Pulmonary artery endothelial cell (primary cell): ENCODE measurements at regions not wholly inside any gene's neighbourhood (a gene's known extent, or its start where the extent isn't known, plus 50 kb on each side); places are given as distances from the start of the nearest gene placed in this dataset.
A peak's percentile ranks its signal among the peaks of the same experiment; 100 is the strongest.

ENCODE experiments used
- DNase-seq: peaks from one replicate; pipeline ENCODE4 v3.0.0-alpha.2; 2011; ENCODE audit warnings: low read depth, low spot score

DNA sequence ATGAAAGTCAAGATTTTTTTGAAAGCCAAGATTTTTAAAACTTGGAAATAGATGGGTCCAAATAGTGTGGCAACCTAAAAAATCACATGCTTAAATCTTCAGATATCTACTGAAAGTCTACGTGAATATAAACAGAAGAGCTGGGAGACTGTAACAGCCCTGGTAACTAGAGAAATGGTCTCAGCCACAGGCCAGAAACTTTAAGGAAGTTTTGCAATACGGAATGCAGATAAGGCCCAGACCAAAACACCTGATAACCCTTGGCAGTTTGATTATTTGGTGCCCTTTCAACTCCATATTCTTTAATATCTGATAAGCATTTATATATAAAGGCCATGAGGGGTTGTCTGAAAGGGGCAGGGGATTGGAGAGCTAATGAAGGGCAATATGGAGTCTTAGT is 537.3 kb upstream of the TGFBR2 start:
- DNase-seq = no peak

DNA sequence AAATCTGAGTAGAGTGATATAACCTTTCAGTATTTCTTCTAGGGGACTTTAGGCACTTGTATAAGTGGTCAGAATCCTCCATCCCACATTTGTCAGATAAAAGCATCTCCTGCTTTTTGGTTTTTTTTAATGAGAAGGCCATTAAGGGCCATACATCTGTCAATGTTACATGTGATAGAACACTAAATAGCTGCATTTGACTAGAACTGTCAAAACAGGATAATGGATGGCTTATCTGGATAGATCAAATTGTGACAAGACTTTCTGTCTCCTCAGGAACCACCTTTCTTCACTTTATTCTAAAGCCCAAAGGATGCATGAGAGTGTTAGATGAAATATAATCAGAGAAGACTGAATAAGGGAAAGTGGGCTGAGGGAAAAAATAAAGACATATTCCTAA is 533.4 kb upstream of the TGFBR2 start:
- DNase-seq = no peak

DNA sequence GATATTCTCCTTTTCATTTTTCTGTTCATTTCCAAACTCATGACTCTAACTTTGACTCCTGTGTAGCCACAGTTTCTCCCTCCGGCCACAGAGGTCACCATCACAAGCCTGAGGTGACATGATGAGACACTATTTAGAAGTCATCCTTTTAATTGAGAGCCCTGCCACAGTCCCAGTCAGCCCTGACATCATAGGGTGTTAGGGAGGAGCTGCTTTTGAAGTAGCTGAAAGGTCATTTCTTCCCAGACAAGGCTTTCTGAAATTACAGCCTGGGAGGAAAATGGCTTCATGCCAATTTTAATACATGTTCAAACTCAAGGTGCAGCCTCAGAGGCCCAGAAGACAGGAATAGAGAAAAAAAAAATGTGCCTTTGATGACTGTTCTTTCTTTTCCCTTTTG is 532.8 kb upstream of the TGFBR2 start:
- DNase-seq = no peak

DNA sequence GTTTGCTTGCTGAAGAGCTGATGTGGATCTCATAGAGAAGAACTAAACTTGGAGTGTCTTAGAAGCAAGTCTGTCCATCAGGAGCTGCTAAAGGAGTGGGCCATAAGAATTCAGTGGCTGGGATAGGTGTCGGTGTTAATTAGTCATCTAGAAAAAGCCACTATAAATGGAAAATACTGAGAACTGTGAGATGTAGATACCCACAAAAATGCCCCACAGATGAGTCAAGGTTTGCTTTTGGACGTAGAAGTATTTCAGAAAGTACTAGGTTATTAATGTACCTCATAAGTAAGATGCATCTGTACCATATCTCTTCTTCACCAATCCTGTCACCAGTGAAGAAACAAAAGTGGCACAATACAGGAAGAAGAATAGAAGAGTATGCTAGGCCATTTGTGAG is 530.9 kb upstream of the TGFBR2 start:
- DNase-seq = no peak

DNA sequence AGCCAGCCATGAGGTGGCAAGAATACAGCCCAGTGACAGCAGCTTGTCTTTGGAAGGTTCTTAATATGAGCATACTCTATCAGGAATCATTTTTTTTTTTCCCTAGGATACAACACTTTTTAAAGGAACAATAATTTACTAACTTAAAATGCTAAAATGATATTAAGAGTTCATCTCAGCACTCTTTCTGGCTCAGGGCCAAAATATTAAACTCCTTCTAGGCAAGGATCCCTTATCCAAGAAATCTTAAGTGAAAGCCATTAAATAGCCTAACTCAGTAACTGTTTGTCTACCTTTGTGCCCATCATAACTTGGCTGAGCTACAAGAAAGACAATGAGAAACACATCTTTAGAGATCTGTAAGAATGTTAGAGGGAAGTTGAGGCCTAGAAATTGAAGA is 529.5 kb upstream of the TGFBR2 start:
- no peak for DNase-seq

DNA sequence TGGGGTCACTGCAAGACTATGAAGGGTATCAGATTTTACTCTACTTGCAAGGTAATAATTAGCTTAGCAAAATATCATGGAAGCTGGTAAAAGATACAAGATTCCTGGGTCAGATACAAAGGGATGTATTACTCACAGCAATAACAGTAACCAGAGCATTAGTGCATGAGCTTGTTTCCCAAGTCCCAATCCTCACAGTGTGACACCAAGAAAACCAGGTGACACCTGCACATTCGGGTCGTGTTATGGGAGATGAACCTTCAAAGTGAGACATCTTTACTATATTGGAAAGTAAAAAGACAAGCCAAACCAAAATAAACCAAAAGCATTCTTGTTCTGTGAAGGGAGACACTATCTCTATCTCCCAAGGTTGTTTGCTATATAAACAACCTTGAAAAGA is 528.7 kb upstream of the TGFBR2 start:
- no peak for DNase-seq

DNA sequence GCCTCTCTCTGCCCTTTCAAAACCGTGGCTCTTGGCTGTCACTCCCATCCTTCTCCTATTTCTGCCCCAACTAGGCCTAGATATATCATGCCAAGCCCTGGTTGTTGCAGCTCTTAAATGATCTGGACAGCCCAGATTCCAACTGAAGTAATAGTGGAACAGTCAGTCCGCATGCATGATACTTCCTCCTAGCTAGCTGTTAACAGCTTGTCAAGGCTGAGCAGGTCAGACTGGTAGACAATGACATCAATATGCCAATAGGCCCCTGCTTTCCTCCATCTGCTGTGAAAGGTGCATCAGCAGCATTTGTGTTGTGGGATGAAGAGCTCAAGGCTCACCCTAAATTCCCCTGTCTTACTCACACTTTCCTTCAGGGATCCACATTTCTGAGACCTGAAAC is 527.7 kb upstream of the TGFBR2 start:
- no peak for DNase-seq

DNA sequence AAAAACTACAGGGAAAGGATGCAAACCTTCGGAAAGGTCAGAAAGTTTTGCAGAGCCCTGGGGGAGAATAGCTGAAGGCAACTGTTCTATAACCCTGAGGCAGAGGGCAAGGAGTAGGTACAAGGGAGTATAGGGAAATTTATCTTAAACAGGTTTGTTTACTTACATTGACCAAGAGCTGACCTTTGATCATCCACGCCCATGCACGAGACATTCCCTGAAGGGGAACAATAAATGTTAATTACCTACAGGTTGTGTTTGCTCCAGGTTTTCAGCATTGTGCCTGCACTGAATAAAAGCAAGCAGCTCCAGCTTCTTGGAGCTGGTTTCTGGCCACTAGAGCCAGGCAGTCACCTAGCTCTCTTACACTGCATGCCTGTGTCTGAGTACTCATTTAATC is 524.5 kb upstream of the TGFBR2 start:
- DNase-seq = no peak

DNA sequence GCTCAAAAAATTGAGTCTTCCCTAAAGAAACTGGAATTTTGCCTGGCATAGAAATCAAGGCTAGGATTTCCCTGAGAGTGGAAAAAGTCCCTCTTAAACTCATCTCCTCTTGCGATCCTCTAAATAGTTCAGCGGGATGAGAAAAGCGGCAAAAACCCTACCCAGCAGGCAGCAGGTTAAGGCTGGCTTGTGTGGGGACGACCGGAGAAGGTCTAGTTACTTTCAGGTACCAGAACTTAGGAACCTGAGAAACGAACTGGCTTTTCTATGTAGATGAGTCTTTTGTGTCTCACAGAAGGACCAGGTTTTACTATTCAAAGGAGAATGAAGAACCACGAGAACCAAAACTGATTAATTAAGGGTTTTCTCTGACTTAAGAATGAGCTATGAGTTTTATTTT is 523.7 kb upstream of the TGFBR2 start:
- no peak for DNase-seq

DNA sequence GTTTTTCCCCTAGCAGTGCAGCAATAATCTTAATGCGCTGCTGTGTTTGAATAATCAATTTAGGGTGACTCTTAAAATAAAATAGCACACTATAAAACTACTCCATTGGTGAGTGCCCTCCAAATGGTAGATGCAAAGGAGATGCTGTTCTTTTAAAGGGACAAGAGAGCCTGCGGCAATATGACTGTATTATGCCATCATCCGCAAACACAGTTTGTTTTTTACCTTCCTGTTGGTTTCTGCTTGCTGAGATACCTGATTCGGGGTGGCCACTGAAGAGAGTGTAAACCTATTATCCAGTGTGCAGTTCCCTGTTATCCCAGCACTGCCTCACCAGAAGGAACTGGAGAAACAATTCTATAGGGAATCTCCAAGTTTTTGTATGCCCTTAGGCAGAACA is 523.1 kb upstream of the TGFBR2 start:
- DNase-seq = no peak

DNA sequence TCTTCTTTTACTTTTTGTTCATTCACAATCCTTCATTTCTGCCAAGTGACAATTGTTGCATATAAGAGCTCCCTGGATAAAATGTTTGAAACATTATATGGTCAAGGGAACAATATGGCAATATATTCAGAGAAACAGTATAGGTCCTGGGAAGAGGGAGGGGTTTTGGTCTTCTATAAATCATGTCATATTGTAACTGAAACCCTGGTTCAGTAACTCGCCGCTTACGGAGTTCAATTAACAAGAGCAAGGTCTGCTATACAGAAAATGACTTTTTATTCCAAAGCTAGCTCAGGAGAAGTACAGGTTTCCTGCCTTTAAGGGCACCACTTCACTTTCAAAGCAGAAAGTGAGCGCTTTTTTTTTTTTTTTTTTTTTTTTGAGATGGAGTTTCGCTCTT is 522.1 kb upstream of the TGFBR2 start:
- no peak for DNase-seq

DNA sequence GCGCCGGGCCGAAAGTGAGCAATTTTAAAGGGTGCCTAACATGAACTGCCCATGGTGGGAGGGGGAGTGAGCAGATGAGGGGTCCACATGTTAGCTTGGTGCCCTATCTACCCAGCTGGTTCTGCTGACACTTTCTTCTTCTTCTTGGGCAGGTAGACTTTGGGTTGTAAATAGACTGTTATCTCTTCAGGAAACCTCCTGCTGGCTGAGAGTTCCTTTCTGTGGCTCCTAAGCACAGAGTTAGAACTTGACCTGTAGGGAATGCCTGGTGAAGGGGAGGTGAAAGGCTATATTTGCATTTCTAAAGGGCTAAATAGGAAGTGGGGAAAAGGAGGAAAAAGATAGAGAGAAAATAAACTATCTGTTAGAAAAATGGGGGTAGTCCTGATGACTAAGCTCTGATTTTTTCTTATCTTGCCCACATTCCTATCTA is 521.4 kb upstream of the TGFBR2 start:
- DNase-seq = no peak

DNA sequence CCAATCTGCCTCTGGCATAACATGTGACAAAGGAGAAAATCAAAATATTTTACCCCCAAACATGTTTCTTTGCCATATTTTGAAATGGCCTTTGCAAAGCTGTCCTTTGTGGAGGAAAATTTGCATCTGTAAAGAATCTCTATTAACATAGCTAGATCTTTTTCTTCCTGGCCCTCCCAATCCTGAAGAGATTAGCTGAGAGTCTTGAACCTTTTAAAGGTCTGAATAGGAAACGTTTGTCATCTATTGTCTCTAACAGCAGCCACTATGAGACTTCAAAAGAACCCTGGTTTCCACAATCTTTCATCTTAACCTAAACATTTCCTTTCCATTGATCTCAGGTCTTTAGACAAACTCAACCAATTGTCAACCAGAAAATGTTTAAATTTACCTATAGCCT is 520.9 kb upstream of the TGFBR2 start:
- DNase-seq = no peak

DNA sequence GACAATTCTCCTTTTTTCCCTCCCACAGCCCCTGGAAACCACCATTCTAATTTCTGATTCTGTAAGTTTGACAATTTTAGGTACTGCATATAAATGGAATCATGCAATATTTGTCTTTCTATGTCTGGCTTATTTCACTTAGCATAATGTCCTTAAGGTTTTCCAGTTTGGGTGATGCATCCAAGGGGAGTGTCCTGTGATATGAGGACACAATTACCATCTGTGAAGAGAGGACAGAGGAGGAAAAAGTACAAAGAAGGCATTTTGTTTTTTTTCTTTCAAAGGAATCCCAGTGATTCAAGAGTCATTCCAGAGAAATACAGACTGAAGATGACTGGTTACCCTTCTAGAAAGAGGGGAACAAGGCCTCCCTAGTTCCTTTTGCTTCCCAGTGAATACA is 514.7 kb upstream of the TGFBR2 start:
- no peak for DNase-seq

DNA sequence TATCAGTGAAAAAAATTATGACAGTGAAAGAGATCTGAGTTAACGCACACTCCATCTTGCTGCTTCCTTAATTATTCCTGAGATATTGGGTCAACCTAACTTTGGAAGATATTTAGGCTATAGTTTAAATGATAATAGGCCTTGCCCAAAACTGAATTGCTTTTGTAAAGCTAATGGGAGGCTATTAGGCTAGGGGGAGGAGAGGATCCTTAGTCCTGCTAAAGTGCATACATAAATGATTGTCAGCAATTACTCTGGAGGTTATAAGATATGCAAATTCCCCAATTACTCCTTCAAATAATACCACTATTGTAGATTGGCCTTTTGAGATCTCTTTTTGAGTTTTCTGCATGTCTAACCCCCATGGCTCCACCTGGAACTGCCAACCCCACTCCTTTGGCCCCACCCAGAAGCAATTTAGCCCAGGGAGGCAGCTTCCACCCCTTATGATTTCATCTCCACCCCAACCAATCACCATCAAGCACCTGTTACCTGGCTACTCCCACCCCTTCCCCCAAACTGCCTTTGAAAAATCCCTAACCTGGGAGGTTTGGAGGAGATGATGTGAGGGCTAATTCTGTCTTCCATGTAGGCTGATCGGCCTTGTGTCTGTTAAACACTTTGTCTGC is 509.3 kb upstream of the TGFBR2 start:
- no peak for DNase-seq

DNA sequence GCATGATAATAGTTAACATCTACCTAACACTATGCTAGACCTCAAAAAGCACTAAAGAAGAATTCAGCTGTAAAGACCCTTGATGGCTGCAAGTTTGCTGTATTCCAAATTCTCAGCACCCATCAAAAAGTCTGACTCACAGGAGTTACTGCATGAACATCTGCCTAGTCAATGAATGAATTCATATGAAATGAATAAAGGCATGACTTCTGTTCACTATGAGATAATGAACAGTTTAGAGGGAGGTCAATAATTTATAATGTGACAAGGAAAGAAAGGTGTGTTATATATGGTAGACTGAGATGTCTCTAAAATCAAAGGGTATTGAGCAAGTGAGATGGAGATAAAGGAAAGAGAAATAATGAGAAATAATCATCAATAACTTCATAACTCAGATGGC is 508.2 kb upstream of the TGFBR2 start:
- no peak for DNase-seq

DNA sequence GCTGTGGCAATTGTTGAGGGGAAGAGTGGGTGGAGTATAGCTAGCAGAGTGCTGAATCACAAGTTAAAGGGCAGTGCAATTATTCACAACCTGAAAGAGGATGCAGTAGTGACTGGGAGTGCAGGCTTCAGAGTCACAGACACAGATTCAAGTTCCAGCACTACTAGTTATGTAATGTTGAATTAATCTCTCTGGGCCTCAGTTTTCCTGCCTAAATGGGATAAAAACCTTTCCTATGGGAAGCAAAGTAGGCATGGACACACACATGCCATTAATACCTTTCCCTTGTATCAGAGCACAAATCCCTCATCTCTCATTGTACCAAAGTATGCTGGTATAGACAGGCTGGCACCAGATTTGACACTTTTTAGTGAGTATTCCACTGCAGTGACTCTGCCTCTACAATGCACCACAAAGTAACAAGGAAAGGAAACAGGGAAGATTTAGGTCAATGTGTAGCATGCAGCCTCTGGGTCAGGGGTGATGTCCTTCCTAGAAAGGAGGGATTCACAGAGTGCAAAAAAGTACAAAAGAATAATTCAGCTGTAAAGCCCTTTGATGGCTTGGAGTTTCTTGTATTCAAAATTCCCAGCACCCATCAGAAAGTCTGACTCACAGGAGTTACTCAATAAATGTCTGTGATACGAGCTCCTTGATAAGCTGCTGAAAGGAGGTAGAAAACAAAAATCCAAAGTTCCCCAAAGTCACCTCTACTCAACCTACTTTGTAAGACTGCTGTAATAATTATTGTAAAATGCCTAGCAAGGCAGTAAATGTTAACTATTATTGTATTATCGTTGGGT is 507.5 kb upstream of the TGFBR2 start:
- DNase-seq = no peak

DNA sequence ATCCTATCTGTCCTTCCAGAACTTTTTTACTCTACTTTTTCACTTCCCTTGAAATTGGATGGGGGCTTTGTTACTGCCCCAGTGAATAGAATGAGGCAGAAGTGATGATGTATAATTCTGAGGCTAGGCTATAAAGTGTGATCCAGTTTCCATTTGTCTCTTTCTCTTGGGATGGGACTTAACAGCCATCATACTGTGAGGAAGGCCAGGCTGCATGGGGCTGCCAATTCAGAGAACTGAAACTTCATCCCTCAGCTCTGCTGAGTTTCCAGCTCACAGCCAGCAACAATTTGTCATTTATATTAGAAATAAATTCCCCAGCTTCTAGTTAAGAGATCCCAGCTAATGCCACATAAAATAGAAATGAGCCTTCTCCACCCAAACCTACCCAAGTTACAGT is 504.0 kb upstream of the TGFBR2 start:
- no peak for DNase-seq

DNA sequence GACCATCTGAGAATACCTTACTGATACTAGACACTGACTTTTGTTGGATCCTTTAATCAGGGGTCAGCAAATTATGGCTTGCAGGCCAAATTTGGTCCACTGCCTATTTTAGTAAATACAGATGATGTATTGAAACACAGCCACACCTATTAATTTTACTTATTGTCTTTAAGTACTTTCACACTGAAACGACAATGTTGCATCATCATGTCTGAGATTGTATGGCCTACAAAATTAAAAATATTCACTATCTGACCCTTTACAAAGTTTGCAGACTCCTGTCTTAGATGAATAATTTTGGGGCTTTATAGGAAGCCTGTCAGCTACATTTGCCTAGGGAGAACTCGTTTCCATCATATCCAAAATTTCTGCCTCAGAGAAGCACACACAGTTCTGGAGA is 503.2 kb upstream of the TGFBR2 start:
- no peak for DNase-seq

DNA sequence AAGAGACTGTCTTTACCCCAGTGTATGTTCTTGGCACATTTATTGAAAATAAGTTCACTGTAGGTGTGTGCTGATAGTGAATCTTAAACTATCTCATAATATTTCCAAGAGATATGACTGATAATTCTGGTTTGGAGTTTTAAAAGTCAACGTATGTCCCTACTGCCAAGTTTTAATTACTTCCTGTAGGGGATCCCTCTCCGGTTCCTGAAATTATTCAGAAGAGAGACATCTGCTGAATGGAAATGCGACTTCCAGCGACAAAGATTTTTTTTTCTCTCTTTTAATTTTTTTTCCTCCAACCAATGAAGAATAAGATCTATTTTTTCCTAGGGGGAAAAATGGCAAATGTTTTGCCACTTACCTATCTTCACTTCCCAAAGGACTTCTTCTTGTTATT is 498.9 kb upstream of the TGFBR2 start:
- DNase-seq = no peak

DNA sequence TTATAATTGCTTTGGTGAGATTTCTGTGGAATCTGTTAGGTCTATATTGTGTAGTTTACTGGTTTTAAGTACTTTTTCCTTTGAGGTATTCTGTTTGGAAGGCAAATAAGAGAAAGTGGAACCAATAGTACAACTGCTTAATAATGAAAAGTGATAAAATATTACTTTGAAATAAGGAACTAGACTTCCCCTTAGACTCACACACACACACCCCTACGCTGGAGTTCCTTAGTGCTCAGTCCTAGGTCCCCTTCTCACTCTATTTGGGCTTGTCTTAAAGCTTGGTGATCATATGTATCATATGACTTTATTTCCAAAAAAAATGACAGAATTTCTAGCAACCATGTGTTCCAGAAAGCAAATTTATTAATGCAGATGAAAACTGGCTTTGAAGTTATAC is 494.0 kb upstream of the TGFBR2 start:
- no peak for DNase-seq

DNA sequence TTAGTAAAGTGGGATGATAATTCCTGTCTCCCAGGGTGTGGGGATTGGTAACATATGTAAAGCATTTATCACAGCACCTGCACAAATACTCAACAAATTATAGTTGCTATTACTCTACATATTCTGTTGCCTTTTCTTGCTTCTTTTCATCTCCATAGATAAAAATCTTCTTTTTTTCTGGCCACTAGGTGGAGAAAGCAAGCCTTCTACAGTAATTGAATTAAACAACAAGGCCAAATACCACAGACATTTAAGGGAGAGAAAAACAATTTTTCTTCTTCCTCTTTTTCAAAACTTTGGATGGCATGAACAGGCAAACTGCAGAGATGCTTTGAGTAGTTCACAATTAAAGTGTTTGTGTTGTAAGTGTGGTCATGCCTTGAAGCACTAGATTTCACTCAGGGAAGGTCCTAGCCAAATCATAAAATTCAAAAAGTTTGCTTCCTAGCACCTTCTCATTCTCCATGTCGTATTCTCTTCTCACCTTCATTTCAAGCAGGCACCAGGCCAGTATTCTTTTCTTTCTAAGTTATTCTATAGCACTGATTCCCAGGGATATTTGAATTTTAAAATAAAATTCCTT is 493.4 kb upstream of the TGFBR2 start:
- peak; percentile 11 for DNase-seq

DNA sequence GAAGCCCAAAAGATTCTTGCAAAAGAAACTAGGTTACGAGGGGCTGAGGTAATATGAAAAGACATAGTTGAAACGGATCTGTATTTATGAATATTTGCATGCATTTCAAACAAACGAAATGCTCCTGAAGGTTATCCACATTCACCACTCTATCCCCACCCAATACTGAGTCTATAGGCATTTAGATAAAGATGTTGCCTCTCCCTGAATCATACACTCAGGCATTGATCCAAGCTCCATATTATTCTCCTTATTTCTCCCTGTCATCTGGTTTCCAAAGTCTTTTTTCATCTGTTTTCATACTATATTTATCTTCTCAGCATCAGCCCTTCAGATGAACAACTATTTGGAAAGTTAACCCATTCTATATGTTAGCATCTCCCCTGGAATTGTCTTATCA is 492.5 kb upstream of the TGFBR2 start:
- no peak for DNase-seq
